ENCODE measurements at regions not wholly inside any gene's neighbourhood (a gene's known extent, or its start where the extent isn't known, plus 50 kb on each side); places are given as distances from the start of the nearest gene placed in this dataset.
"Not testable (repeated sequence)": the region's sequence is repeated elsewhere in the genome, so short reads cannot be mapped to it uniquely, and the experiment has no call there.

DNA sequence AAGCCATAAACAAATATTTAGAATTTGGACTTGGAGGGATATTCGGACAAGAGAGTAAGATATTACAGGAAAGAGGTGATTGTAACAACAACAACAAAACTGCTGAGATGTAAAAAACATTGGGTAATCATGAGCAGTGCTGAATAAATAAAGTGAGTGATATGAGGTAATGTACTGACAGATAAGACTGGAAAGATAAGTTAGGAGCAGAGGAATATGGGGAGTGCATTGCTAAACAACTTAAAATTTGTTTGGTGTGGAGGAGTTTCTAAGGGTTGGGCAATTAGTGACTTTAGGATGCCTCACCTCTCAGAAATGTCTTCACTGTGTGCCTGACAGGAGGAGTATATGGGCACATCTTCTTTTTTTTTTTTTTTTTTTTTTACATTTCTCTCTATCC lies 637.8 kb upstream of the GRIA3 start:
- DNase-seq (ENCODE audit: low spot score), result no peak

DNA sequence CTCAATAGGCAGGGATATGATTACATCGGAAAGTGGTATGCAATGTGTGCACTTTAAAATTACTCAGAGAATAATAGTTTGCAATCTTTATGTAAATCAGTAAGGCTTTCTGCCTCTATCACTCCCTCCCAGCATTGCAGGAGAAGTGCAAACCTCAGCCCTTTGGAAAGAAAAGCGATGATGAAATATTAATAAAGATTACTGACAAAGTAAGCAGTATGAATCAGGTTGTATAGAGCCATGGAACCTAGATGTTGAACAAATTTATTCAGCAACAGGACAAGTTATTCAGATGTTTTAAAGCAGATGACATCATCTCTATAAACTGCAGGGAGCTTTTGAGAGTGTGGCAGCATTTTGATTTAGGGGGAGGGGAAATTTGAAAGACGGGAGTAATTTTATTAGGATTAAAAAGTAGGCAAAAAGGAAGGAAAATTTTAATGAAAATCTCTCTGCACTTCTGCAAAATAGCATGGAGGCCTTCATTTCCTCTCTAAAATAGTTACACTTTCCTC lies 631.7 kb upstream of the GRIA3 start:
- no peak for DNase-seq (ENCODE audit: low spot score)

DNA sequence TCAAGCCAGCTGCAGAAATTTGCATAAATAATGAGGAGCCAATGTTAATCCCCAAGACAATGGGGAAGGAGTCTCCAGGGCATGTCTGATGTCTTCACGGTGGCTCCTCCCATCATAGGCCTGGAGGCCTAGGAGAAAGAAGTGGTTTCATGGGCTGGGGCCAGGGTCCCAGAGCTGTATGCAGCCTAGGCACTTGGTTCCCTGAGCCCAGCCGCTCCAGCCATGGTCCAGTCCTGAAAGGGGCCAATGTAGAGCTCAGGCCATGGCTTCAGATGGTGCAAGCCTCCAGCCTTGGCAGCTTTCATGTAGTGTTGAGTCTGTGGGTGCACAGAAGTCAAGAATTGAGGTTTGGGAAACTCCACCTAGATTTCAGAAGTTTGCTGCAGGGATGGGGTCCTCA lies 628.2 kb upstream of the GRIA3 start:
- no peak for DNase-seq (ENCODE audit: low spot score)

DNA sequence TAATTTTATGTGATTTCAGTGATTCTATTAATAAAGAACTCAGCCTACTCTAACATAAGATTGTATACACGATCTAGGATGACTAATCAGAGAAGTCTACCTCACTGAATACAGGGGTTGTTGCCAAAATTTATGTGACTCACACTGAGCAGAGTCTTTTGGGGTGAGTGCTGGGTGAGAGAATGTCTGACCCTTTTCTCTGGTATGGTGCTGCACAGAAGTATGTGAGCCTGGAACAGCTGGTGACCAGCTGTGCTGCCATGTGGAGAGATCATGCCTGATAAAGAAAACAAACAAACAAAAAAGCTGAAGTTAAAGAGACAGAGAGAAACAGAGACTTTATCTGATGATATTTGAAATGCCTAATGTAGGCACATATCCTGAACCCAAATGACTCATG lies 618.1 kb upstream of the GRIA3 start:
- DNase-seq (ENCODE audit: low spot score), result peak; percentile 72

DNA sequence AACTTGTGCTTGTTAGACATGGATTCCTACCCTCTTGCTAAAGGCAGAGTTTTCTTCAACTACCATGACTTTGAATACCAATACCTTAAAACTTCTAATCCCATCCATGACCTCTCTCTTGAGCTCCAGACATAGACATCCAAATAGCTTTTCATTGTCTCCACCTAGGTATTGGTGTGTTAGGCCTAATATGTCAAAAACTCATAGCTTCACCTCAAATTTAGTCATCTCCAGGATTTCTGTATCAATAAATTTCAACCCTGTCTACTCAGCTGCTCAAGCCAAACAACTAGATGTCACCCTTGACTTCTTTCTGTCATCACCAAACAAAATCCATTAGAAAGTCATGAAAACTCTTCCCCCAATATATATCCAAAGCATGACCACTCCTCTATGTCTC lies 617.7 kb upstream of the GRIA3 start:
- DNase-seq (ENCODE audit: low spot score), result no peak

DNA sequence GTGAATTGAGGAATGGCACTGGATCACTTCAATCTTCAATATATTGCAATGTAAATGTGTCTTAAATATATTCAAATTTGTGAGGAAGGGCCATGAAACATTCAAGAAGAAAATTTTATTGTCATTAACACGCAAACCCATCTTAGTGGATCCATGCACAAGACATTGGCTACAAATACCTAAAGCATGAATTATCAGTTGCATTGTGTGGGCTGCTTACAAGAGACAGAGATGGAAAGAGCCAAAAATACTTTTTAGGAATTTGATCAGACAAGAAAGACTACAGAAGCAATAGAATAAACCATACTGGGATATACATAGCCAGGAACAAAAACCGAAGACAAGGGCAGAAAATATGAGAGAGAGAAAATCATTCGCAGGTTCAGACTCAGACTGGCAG lies 616.2 kb upstream of the GRIA3 start:
- no peak for DNase-seq (ENCODE audit: low spot score)

DNA sequence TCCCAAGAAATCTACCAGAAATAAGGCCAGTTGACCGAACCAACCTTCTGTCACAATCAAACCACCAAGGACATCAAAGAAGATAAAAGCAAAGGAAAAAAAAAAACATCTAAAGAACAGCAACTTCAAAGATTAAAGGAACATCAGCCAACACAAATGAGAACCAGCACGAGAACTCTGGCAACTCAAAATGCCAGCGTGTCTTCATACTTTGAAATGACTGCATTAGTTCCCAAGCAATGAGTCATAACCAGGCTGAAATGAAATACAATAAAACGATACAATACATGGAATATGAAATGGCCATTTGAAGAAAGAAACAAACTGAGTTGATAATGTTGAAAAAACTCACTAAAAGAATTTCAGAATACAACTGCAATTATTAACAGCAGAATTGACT lies 611.6 kb upstream of the GRIA3 start:
- DNase-seq (ENCODE audit: low spot score), result no peak

DNA sequence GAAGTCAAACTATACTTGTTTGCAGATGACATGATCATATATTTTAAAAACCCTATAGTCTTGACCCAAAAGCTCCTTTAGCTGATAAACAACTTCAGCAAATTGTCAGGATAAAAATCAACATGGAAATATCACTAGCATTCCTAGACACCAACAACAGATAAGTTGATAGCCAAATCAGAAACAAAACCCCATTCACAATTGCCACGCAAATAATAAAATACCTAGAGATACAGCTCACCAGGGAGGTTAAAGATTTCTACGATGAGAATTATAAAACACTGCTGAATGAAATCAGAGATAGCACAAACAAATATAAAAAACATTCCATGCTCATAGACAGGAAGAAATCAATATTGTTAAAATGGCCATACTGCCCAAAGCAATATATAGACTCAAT lies 605.0 kb upstream of the GRIA3 start:
- no peak for DNase-seq (ENCODE audit: low spot score)

DNA sequence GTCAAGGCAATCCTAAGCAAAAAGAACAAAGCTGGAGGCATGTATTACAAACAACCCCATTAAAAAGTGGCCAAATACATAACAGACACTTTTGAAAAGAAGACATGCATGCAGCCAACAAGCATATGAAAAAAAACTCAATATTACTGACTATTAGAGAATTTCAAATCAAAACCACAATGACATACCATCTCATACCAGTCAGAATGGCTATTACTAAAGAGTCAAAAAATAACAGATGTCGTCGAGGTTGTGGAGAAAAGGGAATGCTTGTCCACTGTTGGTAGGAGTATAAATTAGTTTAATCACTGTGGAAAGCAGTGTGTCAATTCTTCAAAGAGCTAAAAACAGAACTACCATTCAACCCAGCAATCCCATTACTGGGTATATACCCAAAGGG lies 604.6 kb upstream of the GRIA3 start:
- no peak for DNase-seq (ENCODE audit: low spot score)

DNA sequence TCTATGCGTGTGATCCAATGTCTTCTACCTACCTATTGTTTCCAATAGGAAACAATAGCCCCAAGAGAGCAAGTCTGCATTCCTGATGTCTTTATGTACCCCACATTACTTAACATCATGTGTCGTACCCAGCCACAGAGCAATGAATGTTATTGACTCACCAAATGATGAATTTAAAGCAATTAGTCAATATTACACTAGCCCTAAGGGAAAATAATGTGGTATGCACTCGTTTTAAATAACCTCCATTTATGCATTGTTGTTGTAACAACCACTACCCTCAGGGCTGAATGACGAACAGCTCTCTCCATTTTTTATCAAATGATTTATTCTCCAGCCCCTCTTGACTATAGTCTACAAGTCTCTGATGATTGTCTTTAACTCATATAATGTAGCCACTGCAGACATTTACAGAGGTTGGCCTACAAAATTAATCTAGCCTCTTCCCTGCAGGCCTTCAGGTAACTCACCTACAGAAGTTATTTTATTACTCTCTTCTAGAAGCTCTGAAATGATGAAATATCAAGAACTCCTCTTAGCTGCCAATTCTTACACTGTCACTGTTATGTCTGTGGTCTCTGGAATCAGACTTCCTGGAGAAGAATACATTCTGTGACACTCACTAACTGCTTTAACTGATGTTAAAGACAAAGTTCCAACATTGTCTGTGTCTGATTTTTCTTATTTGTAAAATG lies 601.7 kb upstream of the GRIA3 start:
- no peak for DNase-seq (ENCODE audit: low spot score)

DNA sequence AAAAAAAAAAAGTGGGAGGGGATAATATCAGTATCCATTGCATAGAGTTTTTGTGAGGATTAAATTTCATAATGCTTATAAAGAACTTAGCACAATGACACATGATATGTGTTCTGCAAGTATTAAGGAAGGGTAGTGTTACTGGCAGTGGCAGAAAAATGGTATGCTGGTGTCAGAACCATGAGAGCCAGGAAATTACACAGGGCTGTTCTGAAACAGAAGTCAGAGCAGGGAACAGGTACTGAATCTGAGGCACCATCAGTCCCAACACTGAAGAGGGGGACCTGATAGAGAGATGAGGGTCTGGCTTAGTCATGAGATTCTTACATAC lies 601.1 kb upstream of the GRIA3 start:
- DNase-seq (ENCODE audit: low spot score), result no peak

DNA sequence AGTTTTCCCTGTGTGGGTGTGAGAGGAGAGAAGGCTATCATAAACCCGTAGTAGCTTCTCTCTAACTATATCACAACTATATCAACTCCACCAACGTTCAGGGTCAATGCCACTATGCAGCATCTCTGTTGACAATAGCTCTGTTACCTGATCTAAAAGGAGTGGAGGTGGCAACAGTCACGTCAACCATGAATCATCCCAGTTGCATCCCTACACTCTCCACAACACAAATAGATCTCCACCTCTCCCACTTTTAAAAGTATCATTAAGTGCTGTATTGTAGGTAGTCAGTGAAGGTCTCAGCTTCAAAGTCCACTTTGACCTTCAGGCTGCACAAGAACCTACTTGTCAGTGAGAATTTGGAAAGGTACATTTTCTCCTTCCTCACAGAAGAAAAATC lies 600.5 kb upstream of the GRIA3 start:
- DNase-seq (ENCODE audit: low spot score), result no peak

DNA sequence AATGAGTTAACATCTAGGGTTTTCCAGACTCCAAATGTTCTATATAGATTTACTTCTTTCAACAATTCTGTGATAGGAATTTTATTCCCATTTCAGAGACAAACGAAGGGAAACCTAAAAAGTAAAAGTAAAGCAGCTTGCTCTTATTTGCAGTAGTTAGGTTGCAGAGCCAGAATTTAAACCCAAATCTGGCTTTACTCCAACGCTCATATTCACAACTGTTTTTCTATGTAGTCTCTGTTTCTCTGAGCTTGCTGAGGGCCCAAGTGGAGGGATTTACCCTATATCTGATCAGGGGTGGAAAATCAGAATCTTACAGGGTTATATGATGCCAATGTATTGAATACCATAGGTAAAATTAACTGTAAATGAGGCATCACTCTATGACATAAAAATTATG lies 599.1 kb upstream of the GRIA3 start:
- DNase-seq (ENCODE audit: low spot score), result no peak

DNA sequence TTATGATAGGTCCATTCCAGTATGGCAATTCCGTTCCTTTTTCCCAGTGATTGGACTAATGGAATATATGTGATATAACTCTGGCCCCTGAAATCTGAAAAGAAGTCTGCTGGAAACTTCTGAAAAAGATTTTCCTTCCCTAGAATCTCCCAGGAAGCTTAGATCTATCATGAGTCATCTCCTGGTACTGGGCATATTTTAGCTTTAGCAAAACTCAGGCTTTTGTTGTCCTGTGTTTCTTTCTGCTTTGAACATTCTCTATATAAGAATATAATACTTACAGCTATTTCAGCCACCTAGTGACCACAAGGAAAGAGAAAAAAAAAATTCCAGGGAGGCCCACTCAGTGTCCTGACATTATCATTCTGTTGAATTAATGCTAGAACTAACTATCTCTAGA lies 597.2 kb upstream of the GRIA3 start:
- DNase-seq (ENCODE audit: low spot score), result no peak

DNA sequence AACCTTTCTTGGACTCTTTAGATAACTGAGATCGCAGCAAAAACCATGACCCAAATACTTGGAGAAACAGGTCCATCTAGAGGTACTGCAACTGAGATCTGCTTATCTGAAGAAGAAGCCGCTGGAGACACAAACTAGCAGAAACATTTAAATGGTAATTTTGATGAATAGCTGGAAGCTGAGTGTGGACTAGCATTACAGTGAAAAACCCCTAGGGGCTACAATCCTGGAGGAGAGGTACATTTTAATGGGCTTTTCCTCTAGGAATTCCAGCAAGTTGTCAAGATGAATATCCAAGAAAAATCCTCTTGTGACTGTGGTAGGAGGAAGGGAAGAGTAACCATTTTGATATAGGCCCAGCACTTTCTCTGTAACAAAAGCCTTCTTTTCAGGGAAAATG lies 592.5 kb upstream of the GRIA3 start:
- DNase-seq (ENCODE audit: low spot score), result no peak

DNA sequence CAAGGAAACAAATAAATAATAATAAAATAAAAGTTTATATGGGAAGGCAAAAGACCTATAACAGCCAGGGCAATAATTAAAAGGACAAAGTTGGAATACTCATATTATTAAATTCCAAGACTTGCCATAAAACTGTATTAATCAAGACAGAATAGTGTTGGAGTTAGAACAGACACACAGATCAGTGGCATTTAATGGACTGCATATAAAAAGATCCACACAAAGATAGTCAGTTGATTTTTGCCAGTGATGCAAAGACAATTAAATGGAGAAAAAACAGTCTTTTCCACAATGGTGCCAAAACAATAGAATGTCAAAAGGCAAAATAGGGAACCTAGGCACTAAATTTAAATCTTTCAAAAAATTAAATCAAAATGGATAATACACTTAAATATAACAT lies 587.1 kb upstream of the GRIA3 start:
- no peak for DNase-seq (ENCODE audit: low spot score)

DNA sequence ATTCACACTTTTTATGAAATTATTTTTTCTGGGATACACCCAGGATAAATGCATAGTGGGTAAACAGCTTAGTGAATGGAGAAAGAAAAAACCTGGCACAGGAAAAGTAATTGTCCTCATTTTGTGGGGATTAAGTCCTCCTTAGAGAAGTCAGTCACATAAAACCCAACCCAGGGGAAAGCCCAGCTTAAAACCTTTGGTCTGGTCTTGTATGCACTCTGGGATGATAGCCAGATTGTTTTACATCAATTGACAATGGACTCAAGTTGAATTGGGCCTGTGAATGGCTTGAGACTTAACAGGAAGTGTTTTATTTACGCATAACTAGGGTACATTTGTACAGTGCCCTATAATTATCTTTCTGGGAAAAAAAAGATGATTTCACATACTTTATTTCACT lies 561.3 kb upstream of the GRIA3 start:
- DNase-seq (ENCODE audit: low spot score), result no peak

DNA sequence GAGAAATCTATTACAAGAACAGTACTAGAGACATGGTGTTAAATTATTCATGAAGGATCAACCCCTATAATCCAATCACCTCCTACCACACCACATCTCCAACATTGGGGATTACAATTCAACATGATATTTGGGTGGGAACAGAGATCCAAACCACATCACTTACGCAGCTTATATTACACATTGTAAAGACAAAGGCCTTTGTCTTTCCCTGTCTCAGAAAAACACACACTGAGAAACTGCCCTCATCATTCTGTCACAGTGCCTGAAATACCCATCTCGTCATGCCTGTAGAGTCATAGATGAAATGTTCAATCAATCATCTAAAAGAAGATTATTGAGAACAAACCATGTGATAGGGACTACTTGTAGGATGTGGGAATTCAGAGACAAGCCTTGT lies 558.8 kb upstream of the GRIA3 start:
- no peak for DNase-seq (ENCODE audit: low spot score)

DNA sequence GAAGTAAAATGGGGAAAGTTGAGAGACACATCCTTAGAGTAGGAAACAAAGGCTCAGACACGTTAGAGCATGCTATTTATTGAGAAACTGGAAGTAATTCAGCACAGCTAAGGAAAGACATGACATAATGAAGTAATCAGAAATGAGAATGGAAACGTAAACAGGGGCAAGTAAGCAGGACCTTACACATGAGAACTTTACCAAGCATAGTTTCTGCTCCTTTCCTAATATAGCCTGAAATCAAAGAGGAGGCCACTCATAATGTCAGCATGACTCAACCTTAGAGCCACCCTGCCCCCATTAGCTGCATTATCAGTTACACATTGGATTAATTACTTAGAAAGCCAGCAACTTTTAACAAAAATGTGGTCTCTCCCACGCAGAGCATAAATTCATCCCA lies 558.3 kb upstream of the GRIA3 start:
- no peak for DNase-seq (ENCODE audit: low spot score)

DNA sequence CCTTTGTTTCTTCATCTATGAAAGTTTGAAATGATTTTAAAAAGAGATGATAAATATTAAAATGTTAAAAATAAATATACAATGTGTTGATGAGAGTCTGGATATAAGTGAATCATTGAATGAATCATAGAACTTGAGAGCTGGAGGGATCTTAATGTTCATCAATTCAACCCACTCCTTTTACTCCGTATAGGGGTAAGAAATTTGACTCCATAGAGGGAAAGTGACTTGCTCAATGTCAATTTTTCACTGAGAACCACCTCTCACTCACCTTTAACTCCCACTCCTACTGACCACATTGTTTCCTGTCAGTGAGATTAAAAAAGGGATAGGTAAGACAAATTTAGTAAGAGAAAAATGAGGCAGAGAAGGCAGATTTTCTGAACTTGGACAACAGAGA lies 557.2 kb upstream of the GRIA3 start:
- no peak for DNase-seq (ENCODE audit: low spot score)

DNA sequence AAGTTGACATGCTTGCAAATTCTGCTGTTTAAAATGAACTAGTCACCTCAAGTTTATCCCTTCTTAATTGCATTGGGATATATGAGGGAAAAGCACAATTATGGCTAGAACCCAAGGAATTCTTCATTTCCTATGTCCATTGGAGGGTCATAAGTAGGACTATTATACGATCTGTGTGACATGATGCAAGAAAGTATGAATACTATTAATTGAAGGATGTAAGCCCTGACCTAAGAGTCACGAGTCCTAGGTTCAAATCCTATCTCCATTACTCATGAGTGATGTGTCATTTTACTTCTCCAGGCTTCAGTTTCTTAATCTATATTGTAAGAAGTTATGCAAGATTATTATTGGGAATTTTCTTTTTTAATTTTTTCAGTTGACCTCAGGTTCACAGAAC lies 542.9 kb upstream of the GRIA3 start:
- no peak for DNase-seq (ENCODE audit: low spot score)

DNA sequence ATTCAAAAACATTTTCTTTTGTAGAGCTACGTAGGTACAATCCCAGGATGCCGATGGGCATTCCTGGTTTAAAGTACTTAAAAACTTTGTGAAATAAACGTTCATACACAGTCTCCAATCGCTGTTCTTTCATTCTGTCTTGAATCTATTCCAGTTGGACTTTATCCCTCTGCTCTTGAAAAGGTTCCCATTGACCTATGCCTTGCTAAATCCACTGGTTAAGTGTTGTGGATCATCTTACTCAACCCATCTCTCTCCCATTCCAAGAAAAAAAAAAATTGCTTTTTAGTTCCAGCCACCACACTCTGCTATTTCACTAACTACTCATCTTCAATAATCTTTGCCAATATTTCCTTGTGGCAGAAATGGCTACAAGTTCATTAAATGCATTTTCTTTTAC lies 542.3 kb upstream of the GRIA3 start:
- no peak for DNase-seq (ENCODE audit: low spot score)

DNA sequence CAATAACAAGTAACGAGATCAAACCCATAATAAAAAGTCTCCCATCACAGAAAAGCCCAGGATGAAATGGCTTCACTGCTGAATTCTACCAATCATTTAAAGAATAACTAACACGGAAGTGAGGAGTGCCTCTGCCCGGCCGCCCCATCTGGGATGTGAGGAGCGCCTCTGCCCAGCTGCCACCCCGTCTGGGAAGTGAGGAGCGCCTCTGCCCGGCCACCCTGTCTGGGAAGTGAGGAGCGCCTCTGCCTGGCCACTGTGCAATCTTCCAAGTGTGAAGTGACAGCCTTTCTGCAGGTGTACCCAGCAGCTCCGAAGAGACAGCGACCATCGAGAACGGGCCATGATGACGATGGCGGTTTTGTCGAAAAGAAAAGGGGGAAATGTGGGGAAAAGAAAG lies 528.8 kb upstream of the GRIA3 start:
- DNase-seq (ENCODE audit: low spot score), result not testable (repeated sequence)

DNA sequence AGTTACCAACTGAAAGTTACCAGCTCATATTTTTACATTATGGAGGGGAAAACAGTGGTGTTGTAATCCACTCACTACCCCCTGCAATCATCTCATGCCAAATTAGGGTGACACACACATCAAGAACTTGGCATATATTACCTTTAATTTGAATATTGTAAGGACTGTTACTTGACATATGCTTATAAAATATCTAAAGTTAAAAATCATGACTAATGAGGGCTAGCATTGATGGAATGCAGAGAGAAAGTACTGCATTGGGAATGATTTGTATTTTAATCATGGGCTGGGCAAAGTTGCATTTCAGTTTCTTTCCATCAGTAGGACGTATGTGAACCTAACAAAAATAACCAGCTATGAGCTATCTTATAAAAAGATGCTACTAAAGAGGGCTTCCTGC lies 517.5 kb upstream of the GRIA3 start:
- DNase-seq (ENCODE audit: low spot score), result no peak

DNA sequence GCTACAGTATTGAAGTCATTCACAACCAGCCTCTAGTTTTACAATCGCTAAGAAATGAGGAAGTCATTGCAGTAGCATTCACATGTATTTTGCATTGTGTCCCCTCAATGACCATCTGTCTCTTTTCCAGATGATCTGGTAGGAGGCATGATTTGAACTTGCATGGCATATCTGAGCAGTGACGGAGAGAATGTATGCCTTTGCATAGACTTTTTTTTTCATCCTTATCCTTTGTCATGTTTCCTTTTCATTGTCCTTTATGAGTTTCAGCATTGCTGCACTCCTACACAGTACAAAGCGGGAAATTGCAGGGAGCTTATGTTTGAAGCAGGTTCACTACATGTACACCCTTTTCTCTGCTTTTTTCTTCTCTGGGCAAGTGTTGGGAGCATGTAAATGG lies 516.4 kb upstream of the GRIA3 start:
- DNase-seq (ENCODE audit: low spot score), result no peak

All from A172 (cell line).